NCI-H128 (cell line): ENCODE measurements at regions not wholly inside any gene's neighbourhood (a gene's known extent, or its start where the extent isn't known, plus 50 kb on each side); places are given as distances from the start of the nearest gene placed in this dataset.
"Not testable (repeated sequence)": the region's sequence is repeated elsewhere in the genome, so short reads cannot be mapped to it uniquely, and the experiment has no call there.

Experiments
- DNase-seq: peaks from one replicate; lab custom pipeline; 2025; ENCODE audit not compliant: unreplicated experiment; lab: John Stamatoyannopoulos, UW

DNA sequence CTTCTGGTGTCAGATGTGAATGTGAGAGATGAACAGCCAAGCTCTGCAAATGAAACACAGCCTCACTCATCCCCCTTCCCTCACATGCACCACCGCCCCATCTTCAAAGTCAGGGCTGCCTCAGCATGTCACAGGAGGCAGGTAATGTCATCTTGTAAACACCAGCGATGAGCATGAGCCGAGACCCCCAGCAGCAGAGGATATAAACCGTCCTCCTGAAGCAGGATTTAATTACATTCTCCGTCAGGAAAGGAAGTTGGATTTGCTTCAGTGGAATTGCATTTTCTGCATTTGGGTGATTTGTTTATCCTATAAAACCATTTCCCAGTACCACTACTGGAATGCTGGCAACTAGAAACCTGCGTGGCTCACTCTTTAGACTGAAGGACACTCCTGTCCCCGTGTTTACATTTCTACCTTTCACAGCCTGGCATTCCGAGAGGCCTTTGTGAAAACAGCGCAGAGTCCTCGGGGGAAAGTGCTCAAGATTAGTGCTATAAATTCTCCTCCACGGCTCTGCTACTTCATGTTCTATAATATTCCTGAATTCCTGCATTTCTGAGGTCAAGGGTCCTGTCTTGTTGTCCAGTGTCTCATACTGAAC, 619.2 kb downstream of the IRS1 start:
- DNase-seq: no peak

GRCh38 chr2:226179010-226179409, 620.6 kb downstream of the IRS1 start:
- DNase-seq: no peak

DNA sequence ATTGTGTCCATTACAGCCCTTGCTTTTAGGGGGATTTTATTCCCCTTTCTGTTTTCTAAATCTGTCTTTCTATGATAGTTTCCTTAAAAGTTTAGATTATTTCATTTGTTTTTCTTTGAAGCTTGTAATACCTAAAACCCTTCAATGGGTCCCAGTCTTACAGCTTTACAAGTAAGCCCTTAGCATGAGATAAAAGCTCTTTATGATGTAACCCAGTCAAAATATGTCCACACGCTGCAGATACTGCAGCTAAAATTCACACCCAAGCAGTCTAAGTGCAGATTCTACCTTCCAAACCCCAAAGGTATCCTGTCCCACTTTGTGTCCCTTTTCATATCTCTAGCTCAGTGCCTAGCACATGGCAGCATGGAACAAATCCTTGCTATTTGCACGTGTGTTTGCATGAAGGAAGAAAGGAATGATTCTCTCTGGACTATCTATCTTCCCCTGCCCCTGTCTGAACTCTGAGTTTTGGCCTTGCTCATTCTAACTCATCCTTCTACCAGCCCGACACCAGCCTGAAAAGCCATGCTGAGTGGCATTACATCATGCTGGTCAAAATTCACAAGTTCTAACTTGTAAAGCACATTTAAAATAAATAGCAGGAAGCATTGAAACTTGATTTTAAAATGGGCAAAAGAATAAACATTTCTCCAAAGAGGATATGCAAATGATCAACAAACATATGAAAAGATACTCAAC, 623.2 kb downstream of the IRS1 start:
- no peak for DNase-seq

- no peak for DNase-seq
These were observed 625.2 kb downstream of the IRS1 start for GRCh38 chr2:226174390-226174789.

- DNase-seq: no peak
These were observed 626.7 kb downstream of the IRS1 start for GRCh38 chr2:226172939-226173338.

DNA sequence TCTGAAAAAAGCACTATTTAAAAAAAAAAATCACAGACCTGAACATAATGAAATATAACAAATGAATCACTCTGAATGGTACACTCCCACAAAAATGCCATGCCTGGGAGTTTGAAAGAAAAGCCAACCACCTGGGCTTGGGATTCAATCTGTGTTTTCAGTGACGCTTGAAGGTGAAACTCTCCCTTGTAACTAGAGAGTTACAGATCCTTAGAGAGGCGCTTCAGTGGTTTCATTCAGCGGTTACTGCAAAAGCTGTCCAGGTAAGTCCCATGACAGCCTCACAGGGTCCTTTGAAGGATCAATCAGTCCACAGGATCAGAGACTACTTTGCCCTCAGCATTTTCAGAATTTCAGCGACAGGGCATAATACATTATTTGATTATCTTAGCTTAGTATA, 627.3 kb downstream of the IRS1 start:
- no peak for DNase-seq

DNA sequence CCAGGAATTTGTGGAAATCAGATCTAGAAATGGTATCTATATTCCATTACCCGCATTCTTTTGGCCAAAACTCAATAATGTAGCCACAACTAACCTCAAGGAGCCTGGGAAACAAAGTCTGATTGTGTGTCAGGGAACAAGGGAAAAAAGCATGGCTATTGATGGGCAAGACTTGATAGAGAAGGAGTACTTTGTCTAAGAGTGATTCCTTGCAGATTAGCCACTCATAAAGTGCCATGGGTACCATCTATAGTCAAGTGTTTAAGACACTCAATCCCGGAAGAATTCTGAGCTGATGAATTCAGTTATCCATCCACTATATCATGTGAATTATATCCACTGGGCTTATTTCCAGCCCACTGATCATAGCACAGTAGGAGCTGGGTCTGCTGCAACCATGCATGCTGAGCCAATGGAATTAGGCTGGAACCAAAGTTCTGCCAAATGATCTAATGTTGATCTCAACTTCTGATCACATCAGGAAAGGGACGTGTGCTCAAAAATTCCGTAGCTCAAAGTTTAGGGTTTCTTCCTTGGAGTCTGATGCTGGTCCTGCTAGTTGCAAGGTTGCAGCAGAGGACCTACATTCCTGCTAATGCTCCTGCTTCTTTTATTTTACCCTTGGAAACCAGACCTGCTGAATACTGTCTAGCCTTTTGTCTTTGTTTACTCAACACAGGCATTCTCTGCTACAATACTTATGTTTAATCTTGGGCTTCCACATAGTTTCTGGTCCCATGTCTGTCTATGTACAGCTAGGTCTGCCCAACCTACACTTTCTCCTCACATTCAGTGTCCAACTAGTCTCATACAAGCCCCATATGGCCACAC, 629.7 kb downstream of the IRS1 start:
- DNase-seq: no peak

GRCh38 chr2:226168496-226169160, 631.0 kb downstream of the IRS1 start:
- DNase-seq: no peak

DNA sequence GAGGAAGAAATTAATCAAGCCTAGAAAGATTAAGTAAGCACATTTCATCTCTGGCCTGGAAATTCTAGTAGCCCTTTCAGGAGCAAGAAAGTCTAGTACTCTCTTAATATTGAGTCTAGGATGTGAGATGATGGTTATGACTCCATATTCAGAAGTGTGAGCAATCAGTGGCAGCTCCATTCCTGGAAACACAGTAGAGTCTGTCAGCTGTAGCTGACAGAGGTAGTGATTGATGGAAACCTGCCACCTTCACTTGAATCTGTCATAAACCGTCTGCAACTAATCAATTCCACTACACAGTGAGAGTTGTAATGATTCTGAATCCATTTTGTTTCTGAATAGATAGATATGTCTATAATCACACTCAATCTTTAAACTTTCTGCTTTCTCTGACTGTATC, 635.1 kb downstream of the IRS1 start:
- DNase-seq: no peak

GRCh38 chr2:226160617-226161016, 639.0 kb downstream of the IRS1 start:
- not testable (repeated sequence) for DNase-seq

DNA sequence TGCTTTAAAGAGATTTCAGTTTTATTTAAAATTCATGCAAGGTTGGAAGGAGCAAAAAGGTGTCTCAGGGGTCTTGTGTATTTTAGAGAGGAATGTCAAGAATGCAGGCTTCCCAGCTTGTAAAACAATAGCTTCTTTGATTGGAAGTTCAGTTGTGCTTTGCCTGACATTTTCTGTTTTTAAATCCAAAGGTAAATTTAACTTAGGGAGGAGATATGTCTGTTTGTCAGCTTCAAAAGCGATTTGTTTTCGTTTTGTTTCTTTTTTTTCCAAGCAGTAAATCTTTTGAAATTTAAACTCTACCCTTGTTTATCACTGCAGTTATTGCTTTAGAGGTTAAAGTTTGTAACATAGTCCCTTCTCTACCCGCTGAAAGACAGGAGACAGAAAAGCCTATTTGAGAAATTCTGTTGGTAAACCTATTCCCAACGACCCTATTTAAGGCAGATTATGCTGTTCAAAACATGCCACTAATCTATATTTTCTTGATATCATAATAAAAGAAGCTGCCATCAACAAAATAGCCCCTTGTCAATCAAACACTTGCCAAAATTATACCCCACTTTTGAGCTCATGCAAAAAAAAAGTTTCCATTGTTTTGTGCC, 639.6 kb downstream of the IRS1 start:
- no peak for DNase-seq

- DNase-seq: no peak
These were observed 640.7 kb downstream of the IRS1 start for GRCh38 chr2:226158940-226159339.

GRCh38 chr2:226158229-226158628, 641.4 kb downstream of the IRS1 start:
- DNase-seq: no peak

GRCh38 chr2:226155093-226155875, 644.3 kb downstream of the IRS1 start:
- no peak for DNase-seq

DNA sequence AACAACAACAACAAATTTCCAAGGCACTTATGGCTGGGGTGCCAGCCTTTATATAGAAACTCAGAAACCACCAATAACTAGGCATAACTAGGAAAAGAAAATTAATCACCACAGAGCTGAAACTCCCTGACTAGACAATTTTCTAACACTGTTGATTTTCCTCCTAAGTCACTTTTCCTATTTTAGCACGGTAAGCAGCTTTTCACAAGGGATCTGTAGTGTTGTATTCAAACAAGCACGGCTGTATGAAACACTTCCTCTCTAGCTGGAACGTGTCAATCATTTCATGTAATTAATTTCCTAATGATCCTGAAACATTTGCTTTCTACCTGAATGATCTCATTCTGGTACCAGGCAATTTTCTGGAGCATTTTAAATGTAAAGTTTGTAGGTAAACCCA, 645.0 kb downstream of the IRS1 start:
- no peak for DNase-seq

GRCh38 chr2:226153553-226153952, 646.1 kb downstream of the IRS1 start:
- no peak for DNase-seq

DNA sequence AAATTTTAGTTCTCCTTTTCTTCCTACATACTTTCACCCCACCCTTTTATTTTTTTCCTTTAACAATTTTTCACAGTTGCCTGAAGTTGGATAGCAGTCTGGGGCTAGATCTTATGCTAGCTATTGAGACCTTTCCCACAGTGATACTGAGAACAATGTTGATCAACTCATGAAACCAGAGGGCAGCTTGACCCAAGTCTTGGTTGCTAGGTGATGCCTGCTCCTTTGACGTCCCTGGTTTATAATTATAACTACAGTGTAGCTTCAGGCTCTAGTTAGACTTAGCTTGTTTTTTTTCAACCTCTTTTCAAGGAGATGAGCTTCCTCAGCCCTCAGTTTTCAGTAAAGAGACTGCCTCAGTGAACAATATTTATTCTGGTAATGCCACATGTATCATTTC, 648.5 kb downstream of the IRS1 start:
- no peak for DNase-seq

DNA sequence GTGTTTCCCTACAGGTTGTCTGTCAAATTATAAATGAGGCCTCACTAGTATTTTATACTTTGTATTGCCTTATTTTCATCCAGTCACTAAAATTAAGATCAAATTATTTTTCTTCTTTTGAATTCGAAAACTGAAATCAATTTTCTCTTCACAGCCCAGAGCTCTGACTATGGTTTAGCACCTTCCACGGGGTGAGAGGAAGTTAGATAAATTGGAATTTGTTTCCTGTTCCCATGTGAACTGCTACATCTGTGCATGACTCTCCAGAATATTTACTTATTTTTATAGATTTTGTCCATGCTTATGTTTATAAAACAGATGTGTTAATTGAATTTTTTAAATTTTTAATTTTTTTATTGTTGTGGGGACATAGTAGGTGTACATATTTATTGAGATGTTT, 656.5 kb downstream of the IRS1 start:
- no peak for DNase-seq

- DNase-seq: no peak
These were observed 657.2 kb downstream of the IRS1 start for GRCh38 chr2:226142463-226142862.

GRCh38 chr2:226140594-226140993, 659.0 kb downstream of the IRS1 start:
- no peak for DNase-seq
